ENCODE measurements at regions not wholly inside any gene's neighbourhood (a gene's known extent, or its start where the extent isn't known, plus 50 kb on each side); places are given as distances from the start of the nearest gene placed in this dataset.

DNA sequence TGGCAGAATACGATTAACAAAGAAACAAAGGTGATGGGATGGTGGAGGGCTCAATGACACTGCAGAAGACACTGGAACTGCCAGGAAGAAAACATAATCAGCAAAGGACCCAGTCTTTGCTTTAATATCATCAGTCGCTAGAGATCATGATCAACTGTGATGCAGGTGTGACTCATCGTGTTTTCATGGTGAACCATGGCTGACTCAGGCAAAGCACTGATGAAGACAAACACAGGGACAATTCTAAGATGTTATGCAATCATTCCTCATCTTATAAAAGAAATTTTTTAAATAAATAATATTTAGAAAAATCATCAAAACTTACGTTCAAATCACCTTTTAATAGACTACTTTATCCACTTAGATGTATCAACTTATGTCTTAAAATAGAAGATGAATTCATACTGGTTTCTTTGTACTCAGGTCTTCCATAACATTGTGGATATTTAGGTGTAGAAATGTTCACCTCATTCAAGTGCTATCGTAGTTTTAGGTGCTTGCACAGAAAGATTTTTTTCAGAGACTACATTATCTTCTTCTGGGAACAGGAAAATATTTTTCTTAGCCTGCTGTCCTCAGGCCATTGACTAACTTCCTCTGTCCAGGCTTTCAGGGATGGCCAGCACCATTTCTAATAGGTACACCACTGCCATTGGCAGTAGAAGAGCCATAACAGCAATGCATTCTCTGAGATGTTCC is 673.4 kb upstream of the MEF2C start:
- CTCF ChIA-PET, result no interaction called here
- no peaks in the 10 kb centered on the region for H3K9me3 ChIP-seq (ENCODE audit: control insufficient read depth, insufficient read depth, low read length)
- no peaks in the 10 kb centered on the region for H3K27me3 ChIP-seq (ENCODE audit: control insufficient read depth, insufficient read depth, low read length)
- DNase-seq (ENCODE audit: low read depth, low spot score), result peak; percentile 38
- no peak overlapping the region for H3K4me3 ChIP-seq (ENCODE audit: low read depth, low read length)
- TF ChIP-seq, protein P1, sequence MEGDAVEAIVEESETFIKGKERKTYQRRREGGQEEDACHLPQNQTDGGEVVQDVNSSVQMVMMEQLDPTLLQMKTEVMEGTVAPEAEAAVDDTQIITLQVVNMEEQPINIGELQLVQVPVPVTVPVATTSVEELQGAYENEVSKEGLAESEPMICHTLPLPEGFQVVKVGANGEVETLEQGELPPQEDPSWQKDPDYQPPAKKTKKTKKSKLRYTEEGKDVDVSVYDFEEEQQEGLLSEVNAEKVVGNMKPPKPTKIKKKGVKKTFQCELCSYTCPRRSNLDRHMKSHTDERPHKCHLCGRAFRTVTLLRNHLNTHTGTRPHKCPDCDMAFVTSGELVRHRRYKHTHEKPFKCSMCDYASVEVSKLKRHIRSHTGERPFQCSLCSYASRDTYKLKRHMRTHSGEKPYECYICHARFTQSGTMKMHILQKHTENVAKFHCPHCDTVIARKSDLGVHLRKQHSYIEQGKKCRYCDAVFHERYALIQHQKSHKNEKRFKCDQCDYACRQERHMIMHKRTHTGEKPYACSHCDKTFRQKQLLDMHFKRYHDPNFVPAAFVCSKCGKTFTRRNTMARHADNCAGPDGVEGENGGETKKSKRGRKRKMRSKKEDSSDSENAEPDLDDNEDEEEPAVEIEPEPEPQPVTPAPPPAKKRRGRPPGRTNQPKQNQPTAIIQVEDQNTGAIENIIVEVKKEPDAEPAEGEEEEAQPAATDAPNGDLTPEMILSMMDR (IDR thresholded peaks at IDR 0.05; ENCODE audit: low read depth, low read length), result no peak
- H3K27ac ChIP-seq (ENCODE audit: low read depth, low read length), result no peak overlapping the region
- POLR2A ChIA-PET, result no interaction called here

- TF ChIP-seq, protein P1 (IDR thresholded peaks at IDR 0.05; ENCODE audit: low read depth, low read length), result no peak
- no peaks in the 10 kb centered on the region for H3K9me3 ChIP-seq (ENCODE audit: control insufficient read depth, insufficient read depth, low read length)
- ChIA-PET POLR2A (no interaction called here), CTCF (no interaction called here)
- no peaks in the 10 kb centered on the region for H3K27me3 ChIP-seq (ENCODE audit: control insufficient read depth, insufficient read depth, low read length)
- no peak for DNase-seq (ENCODE audit: low read depth, low spot score)
- no peak overlapping the region for H3K27ac ChIP-seq (ENCODE audit: low read depth, low read length)
- H3K4me3 ChIP-seq (ENCODE audit: low read depth, low read length), result no peak overlapping the region
Measured at GRCh38 chr5:89546657-89547056, 663.7 kb upstream of the MEF2C start.

DNA sequence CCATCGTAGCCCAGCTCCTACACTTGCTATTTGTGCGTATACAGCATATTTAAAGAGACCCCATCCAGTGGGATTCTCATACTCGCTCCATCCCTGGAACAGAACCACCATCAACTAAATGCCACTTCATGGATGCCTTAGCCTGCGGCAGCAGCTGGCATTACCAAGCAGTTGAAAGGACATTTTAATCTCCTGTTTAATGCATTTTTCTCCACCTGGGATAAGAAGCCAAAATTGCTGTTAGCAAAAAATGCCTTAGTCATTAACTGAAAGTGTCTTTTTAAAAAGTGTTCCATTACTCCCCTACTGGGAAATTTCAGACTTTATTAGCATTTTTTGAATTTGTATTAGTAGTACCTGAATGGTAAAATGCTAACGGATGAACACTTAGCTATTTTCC is 662.6 kb upstream of the MEF2C start:
- ChIA-PET CTCF (no interaction called here), POLR2A (no interaction called here)
- Histone ChIP-seq H3K27ac (ENCODE audit: low read depth, low read length) (no peak overlapping the region), H3K9me3 (ENCODE audit: control insufficient read depth, insufficient read depth, low read length) (no peaks in the 10 kb centered on the region), H3K27me3 (ENCODE audit: control insufficient read depth, insufficient read depth, low read length) (no peaks in the 10 kb centered on the region), H3K4me3 (ENCODE audit: low read depth, low read length) (no peak overlapping the region)
- TF ChIP-seq, protein P1 (IDR thresholded peaks at IDR 0.05; ENCODE audit: low read depth, low read length), result no peak
- no peak for DNase-seq (ENCODE audit: low read depth, low spot score)

GRCh38 chr5:89545076-89545475 is 662.1 kb upstream of the MEF2C start:
- no peaks in the 10 kb centered on the region for H3K27me3 ChIP-seq (ENCODE audit: control insufficient read depth, insufficient read depth, low read length)
- H3K4me3 ChIP-seq (ENCODE audit: low read depth, low read length), result no peak overlapping the region
- ChIA-PET CTCF (no interaction called here), POLR2A (no interaction called here)
- no peaks in the 10 kb centered on the region for H3K9me3 ChIP-seq (ENCODE audit: control insufficient read depth, insufficient read depth, low read length)
- TF ChIP-seq, protein P1 (IDR thresholded peaks at IDR 0.05; ENCODE audit: low read depth, low read length), result no peak
- DNase-seq (ENCODE audit: low read depth, low spot score), result no peak
- no peak overlapping the region for H3K27ac ChIP-seq (ENCODE audit: low read depth, low read length)

DNA sequence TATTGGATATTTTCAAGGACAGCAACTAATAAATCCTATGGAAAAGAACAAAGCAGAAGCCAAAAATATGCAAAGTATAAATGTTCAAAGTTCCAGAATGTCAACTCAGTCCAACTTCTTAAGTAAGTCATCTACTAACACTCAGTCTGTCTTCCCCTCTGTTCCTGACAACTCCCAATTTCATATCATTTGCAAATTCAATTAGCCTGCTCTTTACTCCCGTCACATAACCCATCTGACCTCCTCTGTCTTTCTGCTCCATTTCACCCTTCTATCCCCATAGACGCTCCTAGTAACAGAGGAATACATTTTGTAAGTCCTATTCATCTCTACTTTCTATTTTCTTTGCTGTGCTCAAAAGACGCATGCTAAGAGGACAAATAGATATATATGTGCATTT is 659.8 kb upstream of the MEF2C start:
- POLR2A ChIA-PET, result no interaction called here
- TF ChIP-seq, protein P1 (IDR thresholded peaks at IDR 0.05; ENCODE audit: low read depth, low read length), result no peak
- H3K27ac ChIP-seq (ENCODE audit: low read depth, low read length), result no peak overlapping the region
- H3K9me3 ChIP-seq (ENCODE audit: control insufficient read depth, insufficient read depth, low read length), result no peaks in the 10 kb centered on the region
- no peak overlapping the region for H3K4me3 ChIP-seq (ENCODE audit: low read depth, low read length)
- no peak for DNase-seq (ENCODE audit: low read depth, low spot score)
- CTCF ChIA-PET, result no interaction called here
- no peaks in the 10 kb centered on the region for H3K27me3 ChIP-seq (ENCODE audit: control insufficient read depth, insufficient read depth, low read length)

Measured in AG04450 (cell line).